Prostate gland (tissue), 2 donors: ENCODE measurements at regions not wholly inside any gene's neighbourhood (a gene's known extent, or its start where the extent isn't known, plus 50 kb on each side); places are given as distances from the start of the nearest gene placed in this dataset.

Experiments
- DNase-seq: peaks from one replicate; pipeline ENCODE4 v3.0.0-alpha.2; 2019; ENCODE audit warnings: low spot score
- H3K27ac ChIP-seq, 2 donors: fragments of 200-600 bp; sonication (generic); 2 replicates each; pipeline ENCODE4 v1.5.1; 2017 to 2019
- H3K27me3 ChIP-seq: fragments of 200-600 bp; sonication (generic); replicated peaks from 2 replicates; pipeline ENCODE4 v1.5.1; 2019; ENCODE audit not compliant: insufficient read depth
- H3K36me3 ChIP-seq, 2 donors: fragments of 200-600 bp; sonication (generic); 1 replicate in 1 of 2; 2 replicates in 1 of 2; pipeline versions ENCODE4 v1.5.1 to v1.8.1; 2017 to 2019
- H3K4me1 ChIP-seq: fragments of 200-600 bp; sonication (generic); replicated peaks from 2 replicates; pipeline ENCODE4 v1.5.1; 2019
- H3K4me3 ChIP-seq, 2 donors: fragments of 200-600 bp; sonication (generic); 2 replicates each; pipeline ENCODE4 v1.5.1; 2017 to 2019
- H3K9me3 ChIP-seq: fragments of 200-600 bp; sonication (generic); 2 replicates; pipeline ENCODE4 v1.5.1; 2017
- CTCF ChIP-seq, 4 experiments: fragments of 200-600 bp in 2 of 4; fragments of 450-650 bp in 2 of 4; sonication (generic) in 2 of 4; IDR thresholded peaks; 1 replicate in 3 of 4; 2 replicates in 1 of 4; pipeline ENCODE4 v1.5.1; 2016 to 2019; ENCODE audit warnings: antibody characterized with exemption in 4 of 4, mild to moderate bottlenecking in 2 of 4, moderate library complexity in 2 of 4
- POLR2A ChIP-seq: fragments of 450-650 bp; IDR thresholded peaks from one replicate; pipeline ENCODE4 v1.6.1; 2016; ENCODE audit warnings: antibody characterized with exemption, mild to moderate bottlenecking
- POLR2AphosphoS5 ChIP-seq: sonication (generic); formaldehyde crosslinking; IDR thresholded peaks from one replicate; pipeline ENCODE4 v1.6.1; 2017; ENCODE audit warnings: antibody characterized with exemption
- WGBS: methylation state at CpG from one replicate; pipeline ENCODE4 v1.1.5; 2018; 5-methylcytosine and 5-hydroxymethylcytosine counted together
- intact Hi-C: fragments of 100-400 bp; cut with DNase I; formaldehyde crosslinking; loops from one replicate; pipeline ENCODE4 v1.14.2; 2022

DNA sequence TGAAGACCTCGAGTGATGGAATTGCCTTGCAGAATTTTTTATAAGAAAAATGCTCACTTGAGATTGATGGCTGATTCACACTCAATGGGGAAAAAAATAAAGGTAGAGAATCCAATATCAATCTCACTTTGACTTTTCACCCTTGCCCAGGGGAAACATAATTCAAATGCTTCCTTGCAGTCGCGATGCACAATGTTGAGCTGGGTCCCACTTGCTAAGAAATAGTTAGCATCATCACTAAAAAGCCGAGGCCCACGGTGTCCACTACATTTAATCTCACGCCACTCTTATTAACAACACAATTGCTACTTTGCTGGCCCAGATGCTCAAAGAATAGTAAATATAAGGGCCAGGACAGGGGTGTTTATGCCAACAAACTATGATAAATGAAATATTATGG lies 223.4 kb downstream of the SPTSSA start:
- H3K4me3 ChIP-seq, result no peak overlapping the region
- 91% methylated on average over 6 of the region's 6 CpGs for WGBS
- H3K27me3 ChIP-seq, result no peaks in the 10 kb centered on the region
- no peak for TF ChIP-seq POLR2A
- no peaks in the 10 kb centered on the region for H3K4me1 ChIP-seq
- H3K27ac ChIP-seq, result no peak overlapping the region
- no peaks in the 10 kb centered on the region for H3K9me3 ChIP-seq
- no peaks in the 10 kb centered on the region for H3K36me3 ChIP-seq
- DNase-seq, result no peak
- intact Hi-C loops, result no loop called here

GRCh38 chr14:34237677-34238076 lies 224.4 kb downstream of the SPTSSA start:
- no peaks in the 10 kb centered on the region for H3K4me1 ChIP-seq
- TF ChIP-seq POLR2AphosphoS5 (no peak), POLR2A (no peak), CTCF (IDR thresholded peaks at IDR 0.05) (no peak)
- intact Hi-C loops, result no loop called here
- no peaks in the 10 kb centered on the region for H3K9me3 ChIP-seq
- no peaks in the 10 kb centered on the region for H3K27me3 ChIP-seq
- no peak overlapping the region for H3K27ac ChIP-seq
- no peak overlapping the region for H3K4me3 ChIP-seq
- 94% methylated on average over 2 of the region's 2 CpGs for WGBS
- no peaks in the 10 kb centered on the region for H3K36me3 ChIP-seq
- DNase-seq, result no peak

DNA sequence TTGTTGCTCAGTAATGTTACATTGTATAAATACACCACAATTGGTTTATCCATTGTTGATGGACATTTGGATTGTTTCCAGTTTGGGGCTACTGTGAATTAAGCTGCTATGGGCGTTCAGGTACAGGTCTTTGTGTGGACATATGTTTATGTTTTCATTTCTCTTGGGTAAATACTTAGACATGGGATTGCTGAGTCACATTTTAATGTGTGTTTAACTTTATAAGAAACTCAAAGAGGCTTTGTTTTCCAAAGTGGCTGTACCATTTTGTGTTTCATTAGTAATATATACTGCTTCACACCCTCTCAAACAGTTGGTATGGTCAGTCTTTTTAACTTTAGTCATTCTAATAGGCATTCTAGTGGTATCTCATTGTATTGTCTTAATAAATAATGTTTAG lies 225.0 kb downstream of the SPTSSA start:
- H3K27ac ChIP-seq, result no peak overlapping the region
- H3K4me3 ChIP-seq, result no peak overlapping the region
- intact Hi-C loops, result no loop called here
- H3K4me1 ChIP-seq, result no peaks in the 10 kb centered on the region
- H3K27me3 ChIP-seq, result no peaks in the 10 kb centered on the region
- TF ChIP-seq POLR2A, result no peak
- TF ChIP-seq CTCF (IDR thresholded peaks at IDR 0.05), result no peak
- TF ChIP-seq POLR2AphosphoS5, result no peak
- 47% methylated on average over 1 of the region's 1 CpG for WGBS
- H3K36me3 ChIP-seq, result no peaks in the 10 kb centered on the region
- H3K9me3 ChIP-seq, result no peaks in the 10 kb centered on the region
- DNase-seq, result no peak

GRCh38 chr14:34235643-34236300 lies 226.3 kb downstream of the SPTSSA start:
- H3K36me3 ChIP-seq, result no peaks in the 10 kb centered on the region
- H3K27ac ChIP-seq, result no peak overlapping the region
- intact Hi-C loops, result no loop called here
- no peaks in the 10 kb centered on the region for H3K27me3 ChIP-seq
- no peak overlapping the region for H3K4me3 ChIP-seq
- DNase-seq, result no peak
- TF ChIP-seq CTCF (IDR thresholded peaks at IDR 0.05) (no peak), POLR2A (no peak), POLR2AphosphoS5 (no peak)
- H3K4me1 ChIP-seq, result no peaks in the 10 kb centered on the region
- 56% methylated on average over 5 of the region's 5 CpGs for WGBS
- no peaks in the 10 kb centered on the region for H3K9me3 ChIP-seq

DNA sequence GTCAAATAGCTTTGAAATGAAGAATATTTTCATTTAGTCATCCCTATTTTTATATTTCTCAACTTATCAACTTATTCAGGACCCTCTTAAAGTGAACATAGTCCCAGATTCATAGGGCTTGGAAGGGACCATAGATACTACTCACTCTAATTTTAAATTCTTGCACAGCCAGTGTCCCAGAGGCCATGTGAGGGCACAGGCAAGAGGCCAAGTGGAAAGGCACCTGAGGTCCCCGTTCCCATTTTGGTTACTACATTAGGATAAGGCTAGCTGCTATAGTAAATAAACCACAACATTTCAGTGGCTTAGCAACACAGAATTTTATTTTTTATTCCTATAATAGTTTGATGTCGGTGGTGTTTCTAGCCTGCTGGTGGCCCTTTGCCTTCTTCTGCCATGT lies 227.8 kb downstream of the SPTSSA start:
- 88% methylated on average over 2 of the region's 2 CpGs for WGBS
- no peak overlapping the region for H3K4me3 ChIP-seq
- no peak for DNase-seq
- no peaks in the 10 kb centered on the region for H3K27me3 ChIP-seq
- no peaks in the 10 kb centered on the region for H3K9me3 ChIP-seq
- TF ChIP-seq POLR2A, result no peak
- TF ChIP-seq POLR2AphosphoS5, result no peak
- no peak for TF ChIP-seq CTCF (IDR thresholded peaks at IDR 0.05)
- no peaks in the 10 kb centered on the region for H3K36me3 ChIP-seq
- H3K27ac ChIP-seq, result no peak overlapping the region
- intact Hi-C loops, result loop anchor here (5.0 kb wide), 1 partner anchor 1667 kb away; no protein-coding TSS in a partner anchor
- no peaks in the 10 kb centered on the region for H3K4me1 ChIP-seq
